AG04449 (cell line): ENCODE measurements at regions not wholly inside any gene's neighbourhood (a gene's known extent, or its start where the extent isn't known, plus 50 kb on each side); places are given as distances from the start of the nearest gene placed in this dataset.

Source experiments
- CTCF ChIA-PET: fragments of 350-600 bp; formaldehyde crosslinking; extraction: SDS; loops from one replicate; lab custom pipeline; 2021; ENCODE audit warnings: antibody characterized with exemption; lab: Yijun Ruan, JAX
- POLR2A ChIA-PET: fragments of 400-600, 350-600 bp; formaldehyde crosslinking; extraction: SDS; loops from one replicate; lab custom pipeline; 2020; ENCODE audit warnings: antibody characterized with exemption, inconsistent platforms; lab: Yijun Ruan, JAX
- DNase-seq: peaks from one replicate; pipeline ENCODE4 v3.0.0-alpha.2; 2010; ENCODE audit warnings: low read depth, low spot score
- H3K4me3 ChIP-seq: 2 replicates; pipeline ENCODE4 v1.5.1; 2011; ENCODE audit warnings: low read depth, mild to moderate bottlenecking, control low read depth, low read length
- TF ChIP-seq, protein P1 (sequence below): IDR thresholded peaks from one replicate; pipeline ENCODE4 v1.5.1; 2011; ENCODE audit warnings: mild to moderate bottlenecking, moderate library complexity, low read length, control low read depth, inconsistent platforms; ENCODE audit not compliant: insufficient read depth; ENCODE audit errors: missing control alignments

DNA sequence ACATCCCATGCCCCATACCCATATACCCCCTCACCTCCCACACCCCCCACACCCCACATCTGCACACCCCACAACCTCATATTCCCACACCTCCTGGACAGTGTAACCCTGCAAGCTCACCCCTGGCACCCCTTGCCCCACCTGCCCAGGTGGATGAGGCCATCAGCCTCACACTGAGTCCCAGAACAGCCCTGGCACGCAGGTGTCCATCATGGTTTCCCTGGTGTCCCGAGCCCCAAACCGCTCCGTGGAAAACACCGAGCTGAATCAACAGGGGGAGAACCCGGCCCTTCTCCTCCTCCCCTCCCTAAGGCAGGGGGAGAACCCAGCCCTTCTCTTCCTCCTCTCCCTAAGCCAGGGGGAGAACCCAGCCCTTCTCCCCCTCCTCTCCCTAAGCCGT, 415.6 kb upstream of the SALL3 start:
- DNase-seq = no peak
- no peak overlapping the region for H3K4me3 ChIP-seq
- POLR2A ChIA-PET = no interaction called here
- TF ChIP-seq, protein P1, sequence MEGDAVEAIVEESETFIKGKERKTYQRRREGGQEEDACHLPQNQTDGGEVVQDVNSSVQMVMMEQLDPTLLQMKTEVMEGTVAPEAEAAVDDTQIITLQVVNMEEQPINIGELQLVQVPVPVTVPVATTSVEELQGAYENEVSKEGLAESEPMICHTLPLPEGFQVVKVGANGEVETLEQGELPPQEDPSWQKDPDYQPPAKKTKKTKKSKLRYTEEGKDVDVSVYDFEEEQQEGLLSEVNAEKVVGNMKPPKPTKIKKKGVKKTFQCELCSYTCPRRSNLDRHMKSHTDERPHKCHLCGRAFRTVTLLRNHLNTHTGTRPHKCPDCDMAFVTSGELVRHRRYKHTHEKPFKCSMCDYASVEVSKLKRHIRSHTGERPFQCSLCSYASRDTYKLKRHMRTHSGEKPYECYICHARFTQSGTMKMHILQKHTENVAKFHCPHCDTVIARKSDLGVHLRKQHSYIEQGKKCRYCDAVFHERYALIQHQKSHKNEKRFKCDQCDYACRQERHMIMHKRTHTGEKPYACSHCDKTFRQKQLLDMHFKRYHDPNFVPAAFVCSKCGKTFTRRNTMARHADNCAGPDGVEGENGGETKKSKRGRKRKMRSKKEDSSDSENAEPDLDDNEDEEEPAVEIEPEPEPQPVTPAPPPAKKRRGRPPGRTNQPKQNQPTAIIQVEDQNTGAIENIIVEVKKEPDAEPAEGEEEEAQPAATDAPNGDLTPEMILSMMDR = no peak
- CTCF ChIA-PET = no interaction called here

DNA sequence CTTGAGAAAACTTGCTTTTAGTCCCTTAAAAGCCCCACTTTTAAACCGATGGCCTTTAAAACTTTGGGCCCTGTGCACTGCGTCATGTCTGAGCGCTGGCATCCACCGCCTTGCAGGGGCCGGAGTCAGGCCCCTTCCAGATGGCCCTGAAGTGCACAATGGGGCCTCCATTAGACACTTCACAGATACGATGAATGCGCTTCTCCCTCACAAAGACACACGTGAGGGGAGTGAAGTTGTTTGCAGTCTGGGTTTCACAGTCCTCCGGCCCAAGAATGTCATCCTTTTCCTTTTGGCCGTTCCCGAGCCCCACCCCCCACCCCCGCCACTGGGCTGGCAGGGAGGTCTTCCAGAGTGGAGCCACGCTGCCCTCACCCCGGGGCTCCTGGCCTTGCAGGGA, 415.1 kb upstream of the SALL3 start:
- H3K4me3 ChIP-seq = no peak overlapping the region
- POLR2A ChIA-PET = no interaction called here
- CTCF ChIA-PET = no interaction called here
- TF ChIP-seq, protein P1 = no peak
- DNase-seq = no peak

DNA sequence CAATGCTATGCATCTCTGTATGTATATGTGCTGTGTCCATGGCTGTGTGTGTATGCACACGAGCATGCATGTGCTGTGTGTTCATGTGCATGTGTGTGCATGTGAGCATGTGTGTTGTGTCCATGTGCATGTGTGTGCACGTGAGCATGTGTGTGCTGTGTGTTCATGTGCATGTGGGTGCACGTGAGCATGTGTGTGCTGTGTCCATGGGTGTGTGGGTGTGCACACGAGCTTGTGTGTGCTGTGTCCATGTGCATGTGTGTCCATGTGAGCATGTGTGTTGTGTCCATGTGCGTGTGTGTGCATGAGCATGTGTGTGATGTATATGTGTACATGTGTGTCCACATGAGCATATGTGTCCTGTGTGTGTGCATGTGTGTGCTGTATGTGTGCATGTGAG, 414.4 kb upstream of the SALL3 start:
- TF ChIP-seq, protein P1 = no peak

GRCh38 chr18:78566065-78566464, 413.6 kb upstream of the SALL3 start:
- no peak for DNase-seq
- TF ChIP-seq, protein P1 = no peak
- no peak overlapping the region for H3K4me3 ChIP-seq
- CTCF ChIA-PET = no interaction called here
- POLR2A ChIA-PET = no interaction called here

More for the DNA sequence above, 414.4 kb upstream of the SALL3 start:
- ChIA-PET CTCF (no interaction called here), POLR2A (no interaction called here)
- no peak overlapping the region for H3K4me3 ChIP-seq
- no peak for DNase-seq

GRCh38 chr18:78566720-78567119, 412.9 kb upstream of the SALL3 start:
- TF ChIP-seq, protein P1 = no peak
- no peak overlapping the region for H3K4me3 ChIP-seq
- CTCF ChIA-PET = no interaction called here
- POLR2A ChIA-PET = no interaction called here
- DNase-seq = no peak

DNA sequence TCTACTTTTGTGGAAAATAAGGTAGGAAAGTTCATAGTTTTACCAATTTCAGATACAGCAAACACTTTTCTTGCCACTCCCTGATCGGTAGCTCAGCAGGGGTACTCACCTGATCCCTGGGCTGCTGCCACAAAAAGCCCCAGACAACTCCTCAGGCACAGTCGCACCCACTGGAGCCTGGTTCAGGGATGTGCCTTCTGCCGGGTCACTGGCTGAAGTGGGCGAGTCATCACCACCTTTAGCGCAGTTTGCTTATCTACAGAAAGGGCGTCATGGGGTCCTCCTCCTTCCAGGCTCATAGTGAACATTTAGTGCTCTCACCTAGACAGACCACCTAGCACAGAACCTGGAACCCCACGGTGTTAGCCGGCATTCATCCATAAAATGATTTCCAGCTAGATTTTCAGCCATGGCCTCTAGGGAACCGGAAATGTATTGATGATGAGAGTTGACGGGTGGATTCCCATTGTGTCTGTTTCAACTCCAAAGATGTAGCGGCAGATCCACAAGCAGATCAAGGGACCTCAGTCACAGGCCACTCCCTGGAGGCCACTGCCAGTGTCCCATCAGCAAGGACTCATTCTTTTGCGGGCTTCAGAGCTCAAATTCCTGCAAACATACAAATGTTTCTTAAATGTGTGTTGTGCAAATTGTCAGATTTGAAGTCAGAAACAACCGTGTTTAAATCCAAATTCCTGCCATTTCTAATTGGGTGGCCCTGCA, 408.4 kb upstream of the SALL3 start:
- ChIA-PET CTCF (no interaction called here), POLR2A (no interaction called here)
- no peak for DNase-seq
- no peak overlapping the region for H3K4me3 ChIP-seq
- TF ChIP-seq, protein P1 = no peak
